ENCODE measurements at regions not wholly inside any gene's neighbourhood (a gene's known extent, or its start where the extent isn't known, plus 50 kb on each side); places are given as distances from the start of the nearest gene placed in this dataset.
A peak's percentile ranks its signal among the peaks of the same experiment; 100 is the strongest.

DNA sequence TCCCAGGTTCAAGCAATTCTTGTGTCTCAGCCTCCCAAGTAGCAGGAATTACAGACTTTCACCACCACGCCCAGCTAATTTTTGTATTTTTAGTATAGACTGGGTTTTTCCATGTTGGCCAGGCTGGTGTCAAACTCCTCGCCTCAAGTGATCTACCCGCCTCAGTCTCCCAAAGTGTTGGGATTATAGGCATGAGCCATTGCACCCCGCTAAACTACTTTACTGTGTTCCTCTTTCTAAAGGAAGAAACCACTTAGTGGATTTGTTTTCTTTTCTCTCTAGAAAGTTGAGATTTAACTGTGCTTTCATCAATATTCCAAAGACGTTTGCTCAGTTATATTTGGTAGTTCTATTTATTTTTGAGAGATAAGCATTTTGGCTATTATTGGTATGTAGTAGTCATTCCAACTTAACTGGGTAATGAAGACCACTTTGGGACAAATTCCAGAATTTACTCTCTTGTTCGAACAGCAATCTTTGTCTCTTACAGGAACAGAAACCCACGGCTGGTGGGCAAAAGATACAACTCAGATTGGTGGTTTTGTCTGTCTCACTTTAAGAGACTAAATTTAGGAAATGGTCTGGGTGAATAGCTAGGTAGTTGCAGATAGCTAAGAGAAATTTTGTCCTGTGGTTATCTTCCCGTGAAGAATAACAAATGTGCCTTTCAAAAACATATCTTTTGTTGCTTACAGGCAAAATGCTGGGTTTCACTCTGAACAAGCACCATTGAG lies 103.5 kb upstream of the CD55 start:
- Mint-ChIP-seq H3K9me3 (peaks cover 12% of the 10 kb centered on the region), H3K36me3 (ENCODE audit: low read depth) (no peaks in the 10 kb centered on the region), H3K27ac (peak overlapping the region; percentile 11 to 70 (median 26)), H3K4me3 (no peak overlapping the region), H3K27me3 (ENCODE audit: low read depth) (no peaks in the 10 kb centered on the region), H3K4me1 (peaks cover 31% of the 10 kb centered on the region)
- TF ChIP-seq, protein P1, sequence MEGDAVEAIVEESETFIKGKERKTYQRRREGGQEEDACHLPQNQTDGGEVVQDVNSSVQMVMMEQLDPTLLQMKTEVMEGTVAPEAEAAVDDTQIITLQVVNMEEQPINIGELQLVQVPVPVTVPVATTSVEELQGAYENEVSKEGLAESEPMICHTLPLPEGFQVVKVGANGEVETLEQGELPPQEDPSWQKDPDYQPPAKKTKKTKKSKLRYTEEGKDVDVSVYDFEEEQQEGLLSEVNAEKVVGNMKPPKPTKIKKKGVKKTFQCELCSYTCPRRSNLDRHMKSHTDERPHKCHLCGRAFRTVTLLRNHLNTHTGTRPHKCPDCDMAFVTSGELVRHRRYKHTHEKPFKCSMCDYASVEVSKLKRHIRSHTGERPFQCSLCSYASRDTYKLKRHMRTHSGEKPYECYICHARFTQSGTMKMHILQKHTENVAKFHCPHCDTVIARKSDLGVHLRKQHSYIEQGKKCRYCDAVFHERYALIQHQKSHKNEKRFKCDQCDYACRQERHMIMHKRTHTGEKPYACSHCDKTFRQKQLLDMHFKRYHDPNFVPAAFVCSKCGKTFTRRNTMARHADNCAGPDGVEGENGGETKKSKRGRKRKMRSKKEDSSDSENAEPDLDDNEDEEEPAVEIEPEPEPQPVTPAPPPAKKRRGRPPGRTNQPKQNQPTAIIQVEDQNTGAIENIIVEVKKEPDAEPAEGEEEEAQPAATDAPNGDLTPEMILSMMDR (IDR thresholded peaks at IDR 0.05; ENCODE audit: unreplicated experiment in 3 of 3) = no peak

DNA sequence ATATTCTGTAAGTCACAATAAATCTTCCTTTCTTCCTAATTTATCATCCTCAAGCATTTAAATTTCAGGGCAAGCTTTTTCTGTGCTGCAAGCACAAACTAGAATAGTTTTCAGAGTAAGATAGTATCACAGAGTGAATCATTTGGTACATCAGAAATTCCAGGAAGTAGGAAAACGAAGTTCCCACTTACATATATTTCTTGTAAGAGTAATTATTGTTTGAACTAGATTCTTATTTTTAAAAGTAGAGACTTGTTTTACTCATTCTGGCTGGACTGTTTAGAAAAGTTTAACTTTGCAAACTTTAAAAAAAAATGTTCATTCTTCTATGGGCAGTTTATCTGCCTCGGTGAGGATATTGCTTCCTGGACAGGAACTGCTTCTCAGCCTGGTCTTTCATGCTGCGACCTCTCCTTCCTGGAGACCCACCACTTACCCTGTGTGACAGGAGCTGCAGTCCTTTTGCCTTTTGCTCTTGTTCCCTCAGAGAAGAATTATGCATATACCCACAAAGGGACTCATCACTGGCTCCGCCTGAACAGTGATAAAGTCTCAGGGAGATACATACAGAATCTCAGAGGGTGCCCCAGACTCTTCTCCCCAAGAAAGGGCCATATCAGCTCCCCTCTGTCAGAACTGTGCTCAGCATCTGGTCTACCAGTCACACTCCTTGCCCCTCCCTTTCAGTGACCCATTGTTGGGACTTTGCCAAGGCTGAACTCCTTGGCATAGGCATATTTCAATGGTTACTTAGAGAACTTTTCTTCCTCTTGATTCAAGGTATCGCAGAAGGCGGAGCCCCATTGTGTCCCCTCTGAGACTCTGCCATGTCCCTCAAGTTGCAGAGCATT lies 102.7 kb upstream of the CD55 start:
- Mint-ChIP-seq H3K4me3 (no peak overlapping the region), H3K27me3 (ENCODE audit: low read depth) (no peaks in the 10 kb centered on the region), H3K27ac (peak overlapping the region; percentile 26 to 70 (median 36)), H3K9me3 (peaks cover 12% of the 10 kb centered on the region), H3K36me3 (ENCODE audit: low read depth) (no peaks in the 10 kb centered on the region), H3K4me1 (peaks cover 35% of the 10 kb centered on the region)
- TF ChIP-seq, protein P1 (IDR thresholded peaks at IDR 0.05; ENCODE audit: unreplicated experiment in 3 of 3) = no peak

DNA sequence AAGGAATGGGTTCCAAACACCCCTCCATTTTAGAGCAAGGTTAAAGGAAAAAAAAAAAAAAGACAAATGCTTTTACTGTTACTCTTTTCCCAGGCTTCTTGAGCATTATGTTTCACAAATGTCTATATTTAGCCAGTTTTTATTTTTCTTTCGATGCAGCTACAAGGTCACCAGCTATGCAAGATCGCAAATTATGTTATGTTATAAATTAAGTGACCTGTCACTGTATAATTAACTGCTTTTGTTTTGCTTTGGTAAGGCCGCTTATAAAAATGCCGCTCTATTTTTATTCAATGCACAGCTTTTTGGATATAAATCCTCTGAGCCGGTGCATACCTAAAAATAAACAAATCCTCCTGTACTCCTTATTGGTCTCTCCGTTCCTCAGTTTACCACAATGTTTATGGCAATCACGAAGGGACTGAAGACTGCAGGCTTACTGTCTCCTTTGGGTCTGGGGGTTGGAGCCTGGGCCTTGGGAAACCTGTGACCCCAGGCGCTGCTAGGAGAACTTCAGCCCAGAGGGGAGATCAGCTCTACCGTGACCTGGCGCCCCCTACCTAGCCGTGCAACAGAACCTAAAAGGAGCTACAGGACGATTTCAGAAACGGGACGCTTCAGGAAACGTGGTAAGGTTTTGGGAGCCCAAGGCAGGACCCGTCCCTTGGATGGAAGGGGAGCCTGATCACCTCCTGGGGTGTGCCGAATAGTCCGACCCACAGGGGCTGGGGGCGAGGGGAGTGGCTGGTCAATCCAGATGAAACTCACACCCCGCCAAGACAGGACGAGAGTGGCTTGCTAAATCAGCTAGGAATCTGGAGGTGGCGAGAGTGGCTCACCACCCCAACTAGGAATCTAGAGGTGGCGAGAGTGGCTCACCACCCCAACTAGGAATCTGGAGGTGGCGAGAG lies 101.2 kb upstream of the CD55 start:
- H3K4me1 Mint-ChIP-seq = peaks cover 35% of the 10 kb centered on the region
- peaks cover 2% of the 10 kb centered on the region for H3K9me3 Mint-ChIP-seq
- no peaks in the 10 kb centered on the region for H3K27me3 Mint-ChIP-seq (ENCODE audit: low read depth)
- no peaks in the 10 kb centered on the region for H3K36me3 Mint-ChIP-seq (ENCODE audit: low read depth)
- peak overlapping the region; percentile 14 to 71 (median 37) for H3K27ac Mint-ChIP-seq
- TF ChIP-seq, protein P1 (IDR thresholded peaks at IDR 0.05; ENCODE audit: unreplicated experiment in 3 of 3) = no peak
- H3K4me3 Mint-ChIP-seq = no peak overlapping the region

DNA sequence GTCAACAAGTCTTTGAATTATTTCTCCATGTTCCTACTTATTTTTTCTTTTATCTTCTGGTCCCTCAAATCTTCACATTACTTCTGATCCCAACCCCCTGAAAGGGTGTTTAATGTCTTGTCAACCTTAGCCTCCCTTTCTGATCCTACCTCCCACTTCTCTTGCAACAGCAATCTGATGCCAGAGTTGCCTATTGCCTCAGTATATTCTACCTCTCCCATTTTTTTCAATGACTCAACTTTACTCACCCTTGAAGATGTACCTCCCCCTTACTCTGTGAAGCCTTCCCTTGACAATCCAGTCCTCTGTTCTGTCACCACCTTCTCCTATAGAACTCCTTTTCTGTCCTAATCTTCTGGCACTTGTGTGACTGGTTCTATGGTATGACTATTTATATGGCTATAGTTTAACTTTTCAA lies 99.5 kb upstream of the CD55 start:
- Mint-ChIP-seq H3K4me3 (no peak overlapping the region), H3K27me3 (ENCODE audit: low read depth) (no peaks in the 10 kb centered on the region), H3K4me1 (peaks cover 35% of the 10 kb centered on the region), H3K36me3 (ENCODE audit: low read depth) (no peaks in the 10 kb centered on the region), H3K27ac (no peak overlapping the region), H3K9me3 (no peaks in the 10 kb centered on the region)
- TF ChIP-seq, protein P1 (IDR thresholded peaks at IDR 0.05; ENCODE audit: unreplicated experiment in 3 of 3) = no peak

DNA sequence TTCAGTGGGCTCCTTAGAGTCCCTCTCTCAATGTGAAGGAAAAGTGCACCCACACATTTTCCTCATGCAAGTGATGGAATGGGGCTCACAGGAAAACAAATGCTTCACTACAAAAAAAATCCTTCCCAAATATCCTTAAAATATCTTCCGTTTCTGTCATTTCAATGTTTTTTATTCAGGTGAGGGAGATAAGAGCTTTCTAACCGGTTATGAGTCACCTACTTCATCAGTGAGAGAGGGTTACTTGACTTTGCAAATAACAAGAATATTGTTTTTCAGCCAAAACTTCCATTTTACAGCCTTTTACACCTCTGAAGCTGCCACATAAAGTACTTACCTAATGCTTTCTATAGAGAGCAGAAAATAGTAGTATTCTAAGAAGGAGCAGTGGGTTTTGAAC lies 98.3 kb upstream of the CD55 start:
- Mint-ChIP-seq H3K4me1 (peaks cover 35% of the 10 kb centered on the region), H3K9me3 (no peaks in the 10 kb centered on the region), H3K27me3 (ENCODE audit: low read depth) (no peaks in the 10 kb centered on the region), H3K27ac (no peak overlapping the region), H3K36me3 (ENCODE audit: low read depth) (no peaks in the 10 kb centered on the region), H3K4me3 (no peak overlapping the region)
- TF ChIP-seq, protein P1 (IDR thresholded peaks at IDR 0.05; ENCODE audit: unreplicated experiment in 3 of 3) = no peak
